Vagina (tissue), 2 donors: ENCODE measurements at regions not wholly inside any gene's neighbourhood (a gene's known extent, or its start where the extent isn't known, plus 50 kb on each side); places are given as distances from the start of the nearest gene placed in this dataset.

Experiments used
- POLR2A ChIP-seq, 2 donors: fragments of 450-650 bp; IDR thresholded peaks; one replicate each; pipeline ENCODE4 v1.6.1; 2017; ENCODE audit warnings: antibody characterized with exemption in 2 of 2, mild to moderate bottlenecking in 2 of 2, moderate library complexity in 2 of 2
- TF ChIP-seq, protein P1 (sequence below), 3 experiments: fragments of 450-650 bp in 2 of 3; fragments of 200-600 bp in 1 of 3; sonication (generic) in 1 of 3; IDR thresholded peaks; one replicate each; pipeline ENCODE4 v1.5.1; 2017 to 2019; ENCODE audit warnings: antibody characterized with exemption in 3 of 3, mild to moderate bottlenecking in 2 of 3, moderate library complexity in 2 of 3

DNA sequence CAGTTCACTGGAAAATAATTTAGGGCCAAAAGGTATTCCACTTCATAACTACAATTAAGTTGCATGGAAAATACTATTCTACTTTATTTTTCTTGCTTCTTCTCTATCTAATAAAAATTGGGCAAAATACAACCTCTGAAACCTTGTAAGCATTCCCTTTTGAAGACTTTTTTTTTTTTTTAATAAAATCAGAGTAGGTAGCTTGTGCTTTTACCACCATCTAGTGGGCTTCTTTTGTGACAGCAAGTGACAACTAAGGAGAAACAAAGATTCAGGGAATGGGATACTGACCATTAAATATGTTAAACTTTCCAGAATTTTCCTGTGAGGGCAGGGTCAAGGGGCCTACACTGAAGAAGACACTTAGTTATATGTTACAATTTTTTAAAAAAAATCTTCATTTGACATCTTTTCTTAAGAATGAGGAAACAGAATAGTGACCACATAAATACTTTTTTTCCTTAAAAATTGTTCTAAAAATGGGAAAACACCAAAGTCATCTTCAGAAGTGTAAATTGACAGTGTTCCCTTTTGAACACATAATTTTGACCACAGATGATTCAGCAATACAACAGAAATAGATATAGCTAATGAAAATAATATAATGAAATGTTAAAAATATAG is 1183.2 kb upstream of the ACVR2A start:
- TF ChIP-seq, protein P1, sequence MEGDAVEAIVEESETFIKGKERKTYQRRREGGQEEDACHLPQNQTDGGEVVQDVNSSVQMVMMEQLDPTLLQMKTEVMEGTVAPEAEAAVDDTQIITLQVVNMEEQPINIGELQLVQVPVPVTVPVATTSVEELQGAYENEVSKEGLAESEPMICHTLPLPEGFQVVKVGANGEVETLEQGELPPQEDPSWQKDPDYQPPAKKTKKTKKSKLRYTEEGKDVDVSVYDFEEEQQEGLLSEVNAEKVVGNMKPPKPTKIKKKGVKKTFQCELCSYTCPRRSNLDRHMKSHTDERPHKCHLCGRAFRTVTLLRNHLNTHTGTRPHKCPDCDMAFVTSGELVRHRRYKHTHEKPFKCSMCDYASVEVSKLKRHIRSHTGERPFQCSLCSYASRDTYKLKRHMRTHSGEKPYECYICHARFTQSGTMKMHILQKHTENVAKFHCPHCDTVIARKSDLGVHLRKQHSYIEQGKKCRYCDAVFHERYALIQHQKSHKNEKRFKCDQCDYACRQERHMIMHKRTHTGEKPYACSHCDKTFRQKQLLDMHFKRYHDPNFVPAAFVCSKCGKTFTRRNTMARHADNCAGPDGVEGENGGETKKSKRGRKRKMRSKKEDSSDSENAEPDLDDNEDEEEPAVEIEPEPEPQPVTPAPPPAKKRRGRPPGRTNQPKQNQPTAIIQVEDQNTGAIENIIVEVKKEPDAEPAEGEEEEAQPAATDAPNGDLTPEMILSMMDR (IDR thresholded peaks at IDR 0.05), result no peak
- no peak for TF ChIP-seq POLR2A (IDR thresholded peaks at IDR 0.05)
